Mesothelial cell of epicardium (in vitro differentiated cells): ENCODE measurements at regions not wholly inside any gene's neighbourhood (a gene's known extent, or its start where the extent isn't known, plus 50 kb on each side); places are given as distances from the start of the nearest gene placed in this dataset.
"Not testable (repeated sequence)": the region's sequence is repeated elsewhere in the genome, so short reads cannot be mapped to it uniquely, and the experiment has no call there.

Experiments
- DNase-seq, 2 experiments: peaks; one replicate each; pipeline ENCODE4 v3.0.0; 2021; ENCODE audit warnings: low spot score in 2 of 2; ENCODE audit not compliant: unreplicated experiment in 2 of 2
- H3K27ac Mint-ChIP-seq: 2 replicates; pipeline ENCODE4 v1.8.0; 2021; ENCODE audit warnings: mixed read lengths
- H3K27me3 Mint-ChIP-seq: 2 replicates; pipeline ENCODE4 v1.8.0; 2021; ENCODE audit warnings: low read depth, mixed read lengths
- H3K36me3 Mint-ChIP-seq: 2 replicates; pipeline ENCODE4 v1.8.0; 2021; ENCODE audit warnings: mixed read lengths
- H3K4me1 Mint-ChIP-seq: 2 replicates; pipeline ENCODE4 v1.8.0; 2021; ENCODE audit warnings: mixed read lengths
- H3K4me3 Mint-ChIP-seq: 2 replicates; pipeline ENCODE4 v1.8.0; 2021; ENCODE audit warnings: mild to moderate bottlenecking, moderate library complexity, mixed read lengths
- H3K9me3 Mint-ChIP-seq: 2 replicates; pipeline ENCODE4 v1.8.0; 2021; ENCODE audit warnings: mixed read lengths
- TF ChIP-seq, protein P1 (sequence below): fragments of 200-600 bp; sonication (generic); IDR thresholded peaks from one replicate; pipeline ENCODE4 v1.5.0; 2021; ENCODE audit warnings: antibody characterized with exemption; ENCODE audit not compliant: unreplicated experiment

DNA sequence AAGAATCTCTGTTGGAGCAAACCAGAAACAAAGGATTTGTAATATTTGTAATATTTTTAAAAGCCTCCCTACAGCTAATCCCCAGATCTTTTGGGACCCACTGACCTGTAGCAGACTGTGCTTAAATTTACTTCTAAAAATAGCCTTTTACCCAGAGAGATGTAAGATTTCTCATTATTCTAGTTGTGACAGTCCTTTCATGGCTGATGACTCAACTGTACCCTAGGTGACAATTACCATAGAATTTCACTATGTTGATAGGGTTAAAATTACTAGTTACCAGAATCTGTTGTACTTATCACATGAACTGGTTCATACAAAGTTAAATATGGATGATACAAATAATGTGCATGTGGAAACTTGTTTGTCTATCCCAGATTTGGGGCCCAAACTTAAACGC is 543.9 kb upstream of the SEMA6A start:
- H3K27ac Mint-ChIP-seq = no peak overlapping the region

DNA sequence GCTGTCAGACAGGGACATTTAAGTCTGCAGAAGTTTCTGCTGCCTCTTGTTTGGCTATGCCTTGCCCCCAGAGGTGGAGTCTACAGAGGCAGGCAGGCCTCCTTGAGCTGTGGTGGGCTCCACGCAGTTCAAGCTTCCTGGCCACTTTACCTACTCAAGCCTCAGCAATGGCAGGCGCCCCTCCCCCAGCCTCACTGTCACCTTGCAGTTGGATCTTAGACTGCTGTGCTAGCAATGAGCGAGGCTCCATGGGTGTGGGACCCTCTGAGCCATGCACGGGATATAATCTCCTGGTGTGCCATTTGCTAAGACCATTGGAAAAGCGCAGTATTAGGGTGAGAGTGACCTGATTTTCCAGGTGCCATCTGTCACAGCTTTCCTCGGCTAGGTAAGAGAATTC is 542.7 kb upstream of the SEMA6A start:
- H3K9me3 Mint-ChIP-seq = peaks cover 21% of the 10 kb centered on the region
- H3K4me1 Mint-ChIP-seq, H3K27me3 Mint-ChIP-seq, DNase-seq, H3K4me3 Mint-ChIP-seq, H3K27ac Mint-ChIP-seq, H3K36me3 Mint-ChIP-seq: not testable (repeated sequence)

More for the DNA sequence above, 543.9 kb upstream of the SEMA6A start:
- Mint-ChIP-seq H3K36me3 (peaks cover 4% of the 10 kb centered on the region), H3K9me3 (peaks cover 18% of the 10 kb centered on the region), H3K4me1 (no peaks in the 10 kb centered on the region), H3K27me3 (no peaks in the 10 kb centered on the region), H3K4me3 (no peak overlapping the region)
- DNase-seq = no peak
- TF ChIP-seq, protein P1, sequence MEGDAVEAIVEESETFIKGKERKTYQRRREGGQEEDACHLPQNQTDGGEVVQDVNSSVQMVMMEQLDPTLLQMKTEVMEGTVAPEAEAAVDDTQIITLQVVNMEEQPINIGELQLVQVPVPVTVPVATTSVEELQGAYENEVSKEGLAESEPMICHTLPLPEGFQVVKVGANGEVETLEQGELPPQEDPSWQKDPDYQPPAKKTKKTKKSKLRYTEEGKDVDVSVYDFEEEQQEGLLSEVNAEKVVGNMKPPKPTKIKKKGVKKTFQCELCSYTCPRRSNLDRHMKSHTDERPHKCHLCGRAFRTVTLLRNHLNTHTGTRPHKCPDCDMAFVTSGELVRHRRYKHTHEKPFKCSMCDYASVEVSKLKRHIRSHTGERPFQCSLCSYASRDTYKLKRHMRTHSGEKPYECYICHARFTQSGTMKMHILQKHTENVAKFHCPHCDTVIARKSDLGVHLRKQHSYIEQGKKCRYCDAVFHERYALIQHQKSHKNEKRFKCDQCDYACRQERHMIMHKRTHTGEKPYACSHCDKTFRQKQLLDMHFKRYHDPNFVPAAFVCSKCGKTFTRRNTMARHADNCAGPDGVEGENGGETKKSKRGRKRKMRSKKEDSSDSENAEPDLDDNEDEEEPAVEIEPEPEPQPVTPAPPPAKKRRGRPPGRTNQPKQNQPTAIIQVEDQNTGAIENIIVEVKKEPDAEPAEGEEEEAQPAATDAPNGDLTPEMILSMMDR = no peak

DNA sequence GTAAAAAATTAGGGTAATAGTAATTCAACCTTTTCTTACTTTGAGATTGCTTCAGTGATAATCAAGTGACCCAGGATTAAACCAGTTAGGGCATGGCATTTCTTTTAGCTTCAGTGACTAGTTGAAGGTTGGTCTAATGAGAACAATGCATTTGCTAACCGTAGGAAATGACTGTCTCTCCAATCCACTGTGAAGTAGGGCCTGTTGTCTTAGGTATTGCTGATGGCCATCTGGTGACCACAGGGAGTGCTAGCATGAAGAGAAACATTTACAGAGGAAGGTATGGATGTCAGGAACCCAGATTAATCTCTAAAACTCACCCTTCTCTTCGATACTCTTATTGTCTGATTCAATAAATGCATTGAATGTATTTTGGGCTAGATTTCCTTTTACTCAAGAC is 535.9 kb upstream of the SEMA6A start:
- H3K4me1 Mint-ChIP-seq = peaks cover 3% of the 10 kb centered on the region
- no peak overlapping the region for H3K4me3 Mint-ChIP-seq
- H3K9me3 Mint-ChIP-seq = peaks cover 21% of the 10 kb centered on the region
- no peak overlapping the region for H3K27ac Mint-ChIP-seq
- no peaks in the 10 kb centered on the region for H3K27me3 Mint-ChIP-seq
- TF ChIP-seq, protein P1 = no peak
- no peak for DNase-seq
- peaks cover 2% of the 10 kb centered on the region for H3K36me3 Mint-ChIP-seq

DNA sequence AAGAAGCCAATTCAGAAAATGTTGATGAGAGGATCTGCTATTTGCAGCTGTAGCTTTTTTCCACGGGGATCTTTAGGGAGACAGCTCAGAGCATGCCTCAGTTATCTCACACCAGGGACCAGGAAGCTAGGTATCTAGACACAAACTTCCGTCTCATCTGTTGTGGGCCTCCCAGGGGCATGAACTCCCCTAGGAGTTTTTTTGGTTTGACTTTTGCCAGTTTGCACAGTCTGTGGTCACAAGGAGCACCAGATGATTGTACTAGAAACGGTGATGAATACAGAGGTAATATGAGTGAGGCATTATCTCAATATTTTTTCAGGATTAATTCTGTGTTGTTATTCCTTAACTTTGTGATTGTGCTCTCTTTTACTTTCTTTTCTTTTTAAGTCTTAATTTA is 533.2 kb upstream of the SEMA6A start:
- no peak overlapping the region for H3K4me3 Mint-ChIP-seq
- H3K36me3 Mint-ChIP-seq = peaks cover 2% of the 10 kb centered on the region
- H3K27ac Mint-ChIP-seq = no peak overlapping the region
- no peaks in the 10 kb centered on the region for H3K27me3 Mint-ChIP-seq
- H3K9me3 Mint-ChIP-seq = peaks cover 9% of the 10 kb centered on the region
- no peak for DNase-seq
- TF ChIP-seq, protein P1 = no peak
- H3K4me1 Mint-ChIP-seq = peaks cover 11% of the 10 kb centered on the region

DNA sequence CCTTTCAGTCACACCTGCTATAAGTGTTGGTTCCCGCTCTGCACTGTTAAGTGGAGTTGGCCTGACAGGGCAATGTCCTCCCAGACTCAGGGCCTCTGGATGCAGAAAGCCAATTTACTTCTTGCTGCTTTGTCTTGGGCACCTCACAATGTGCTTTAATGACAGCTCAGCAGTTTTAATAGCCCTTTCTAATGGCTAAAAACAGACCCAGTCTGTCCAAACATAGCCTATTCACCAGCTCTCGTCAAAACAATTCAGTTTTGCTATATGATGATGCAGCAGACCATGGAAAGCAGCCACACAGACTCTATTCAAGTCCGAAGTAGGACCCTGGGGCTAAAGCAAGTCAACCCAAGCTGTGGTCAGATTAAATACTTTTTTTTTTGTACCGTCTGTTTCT is 529.1 kb upstream of the SEMA6A start:
- Mint-ChIP-seq H3K27me3 (no peaks in the 10 kb centered on the region), H3K36me3 (no peaks in the 10 kb centered on the region), H3K4me3 (no peak overlapping the region), H3K4me1 (peaks cover 18% of the 10 kb centered on the region), H3K9me3 (no peaks in the 10 kb centered on the region), H3K27ac (peak overlapping the region; percentile 79)
- DNase-seq = no peak
- TF ChIP-seq, protein P1 = no peak

DNA sequence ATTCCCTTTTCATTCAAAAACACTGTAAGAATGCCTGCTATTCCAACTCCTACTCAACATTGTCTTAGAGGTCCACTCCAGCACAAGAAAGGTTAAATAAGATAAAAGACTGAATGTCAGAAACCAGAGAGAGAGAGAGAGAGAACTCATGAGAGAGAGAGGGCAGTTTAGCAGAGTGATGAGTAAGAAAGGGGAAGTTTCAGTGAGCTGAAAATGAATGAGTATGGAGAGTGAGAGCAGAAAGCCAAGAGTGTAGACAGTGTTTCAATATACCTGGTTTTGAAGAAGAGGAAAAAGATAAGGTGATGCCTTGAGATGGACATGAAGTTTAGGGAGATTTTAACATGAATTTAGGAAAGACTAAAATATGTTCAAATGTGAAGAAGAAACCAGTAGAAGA is 528.0 kb upstream of the SEMA6A start:
- Mint-ChIP-seq H3K4me1 (peaks cover 16% of the 10 kb centered on the region), H3K36me3 (no peaks in the 10 kb centered on the region), H3K27me3 (no peaks in the 10 kb centered on the region), H3K4me3 (no peak overlapping the region), H3K9me3 (no peaks in the 10 kb centered on the region), H3K27ac (peak overlapping the region; percentile 84)
- TF ChIP-seq, protein P1 = no peak
- no peak for DNase-seq
